ENCODE measurements at regions not wholly inside any gene's neighbourhood (a gene's known extent, or its start where the extent isn't known, plus 50 kb on each side); places are given as distances from the start of the nearest gene placed in this dataset.

GRCh38 chr7:69002416-69002815 lies 595.9 kb upstream of the AUTS2 start:
- TF ChIP-seq CTCF (conservative IDR thresholded peaks at IDR 0.05 in 1 of 2, IDR thresholded peaks at IDR 0.05 in 1 of 2; ENCODE audit: low read depth in 1 of 2, low read length in 2 of 2), result no peak
- no peaks in the 10 kb centered on the region for H3K36me3 ChIP-seq (ENCODE audit: control insufficient read depth, insufficient read depth, low read length)
- no peak overlapping the region for H3K27ac ChIP-seq (ENCODE audit: insufficient read depth, low read length)
- H3K79me2 ChIP-seq (ENCODE audit: control insufficient read depth, insufficient read depth, low read length), result no peaks in the 10 kb centered on the region
- no peak overlapping the region for H3K4me3 ChIP-seq (replicated peaks in 1 of 4; ENCODE audit: control extremely low read depth in 1 of 4, insufficient read depth in 1 of 4, low read depth in 3 of 4, low read length in 4 of 4)
- H3K9me3 ChIP-seq (ENCODE audit: control insufficient read depth, insufficient read depth, low read depth, low read length), result no peaks in the 10 kb centered on the region
- H4K20me1 ChIP-seq (ENCODE audit: control insufficient read depth, extremely low read depth, insufficient read depth, low read length), result no peaks in the 10 kb centered on the region
- no peaks in the 10 kb centered on the region for H3K27me3 ChIP-seq (ENCODE audit: control insufficient read depth, insufficient read depth, low read length)
- H3K4me1 ChIP-seq (ENCODE audit: control insufficient read depth, extremely low read depth, insufficient read depth, low read length), result no peaks in the 10 kb centered on the region
- no peak overlapping the region for H3K9ac ChIP-seq (ENCODE audit: insufficient read depth, low read length)
- H2AFZ ChIP-seq (ENCODE audit: low read length), result no peak overlapping the region
- no peak overlapping the region for H3K4me2 ChIP-seq (ENCODE audit: extremely low read depth, insufficient read depth, low read length)
- peak; percentile 0 to 97 for DNase-seq (ENCODE audit: low read depth in 2 of 2)

DNA sequence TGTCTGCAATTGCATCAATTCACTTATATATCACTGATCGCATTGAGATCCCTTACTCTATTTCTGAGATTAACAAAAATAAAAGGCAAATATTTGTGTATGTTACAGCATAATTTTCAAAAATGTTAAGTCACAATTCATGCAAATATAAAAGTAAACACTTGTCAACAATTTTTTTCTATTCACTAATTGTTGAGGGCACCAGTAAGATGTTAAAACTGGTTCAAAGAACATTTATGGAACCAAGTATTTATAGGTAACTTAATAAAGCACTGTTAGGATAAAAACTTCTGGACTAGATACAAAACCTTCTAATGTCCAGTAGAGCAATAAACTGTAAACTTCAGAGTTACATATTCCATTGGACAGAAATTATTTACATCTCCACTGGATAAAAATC lies 586.1 kb upstream of the AUTS2 start:
- no peak for DNase-seq (ENCODE audit: low read depth in 2 of 2)
- Histone ChIP-seq H3K4me3 (replicated peaks in 1 of 4; ENCODE audit: control extremely low read depth in 1 of 4, insufficient read depth in 1 of 4, low read depth in 3 of 4, low read length in 4 of 4) (no peak overlapping the region), H3K36me3 (ENCODE audit: control insufficient read depth, insufficient read depth, low read length) (no peaks in the 10 kb centered on the region), H3K27ac (ENCODE audit: insufficient read depth, low read length) (no peak overlapping the region), H4K20me1 (ENCODE audit: control insufficient read depth, extremely low read depth, insufficient read depth, low read length) (no peaks in the 10 kb centered on the region), H3K4me1 (ENCODE audit: control insufficient read depth, extremely low read depth, insufficient read depth, low read length) (no peaks in the 10 kb centered on the region), H2AFZ (ENCODE audit: low read length) (no peak overlapping the region), H3K27me3 (ENCODE audit: control insufficient read depth, insufficient read depth, low read length) (no peaks in the 10 kb centered on the region), H3K4me2 (ENCODE audit: extremely low read depth, insufficient read depth, low read length) (no peak overlapping the region), H3K9ac (ENCODE audit: insufficient read depth, low read length) (no peak overlapping the region), H3K79me2 (ENCODE audit: control insufficient read depth, insufficient read depth, low read length) (no peaks in the 10 kb centered on the region), H3K9me3 (ENCODE audit: control insufficient read depth, insufficient read depth, low read depth, low read length) (no peaks in the 10 kb centered on the region)
- TF ChIP-seq EZH2 (IDR thresholded peaks at IDR 0.05; ENCODE audit: low read length, missing control alignments) (no peak), CTCF (conservative IDR thresholded peaks at IDR 0.05 in 1 of 2, IDR thresholded peaks at IDR 0.05 in 1 of 2; ENCODE audit: low read depth in 1 of 2, low read length in 2 of 2) (no peak)

GRCh38 chr7:69017208-69017607 lies 581.1 kb upstream of the AUTS2 start:
- H3K79me2 ChIP-seq (ENCODE audit: control insufficient read depth, insufficient read depth, low read length), result no peaks in the 10 kb centered on the region
- H3K27ac ChIP-seq (ENCODE audit: insufficient read depth, low read length), result no peak overlapping the region
- H4K20me1 ChIP-seq (ENCODE audit: control insufficient read depth, extremely low read depth, insufficient read depth, low read length), result no peaks in the 10 kb centered on the region
- no peaks in the 10 kb centered on the region for H3K4me1 ChIP-seq (ENCODE audit: control insufficient read depth, extremely low read depth, insufficient read depth, low read length)
- no peaks in the 10 kb centered on the region for H3K36me3 ChIP-seq (ENCODE audit: control insufficient read depth, insufficient read depth, low read length)
- H3K9me3 ChIP-seq (ENCODE audit: control insufficient read depth, insufficient read depth, low read depth, low read length), result no peaks in the 10 kb centered on the region
- TF ChIP-seq CTCF (conservative IDR thresholded peaks at IDR 0.05 in 1 of 2, IDR thresholded peaks at IDR 0.05 in 1 of 2; ENCODE audit: low read depth in 1 of 2, low read length in 2 of 2) (no peak), EZH2 (IDR thresholded peaks at IDR 0.05; ENCODE audit: low read length, missing control alignments) (no peak)
- no peak overlapping the region for H2AFZ ChIP-seq (ENCODE audit: low read length)
- no peaks in the 10 kb centered on the region for H3K27me3 ChIP-seq (ENCODE audit: control insufficient read depth, insufficient read depth, low read length)
- H3K4me3 ChIP-seq (replicated peaks in 1 of 4; ENCODE audit: control extremely low read depth in 1 of 4, insufficient read depth in 1 of 4, low read depth in 3 of 4, low read length in 4 of 4), result no peak overlapping the region
- no peak overlapping the region for H3K9ac ChIP-seq (ENCODE audit: insufficient read depth, low read length)
- no peak overlapping the region for H3K4me2 ChIP-seq (ENCODE audit: extremely low read depth, insufficient read depth, low read length)
- DNase-seq (ENCODE audit: low read depth in 2 of 2), result no peak

All from fibroblast of lung (primary cell).